GM18520 (cell line): ENCODE measurements at regions not wholly inside any gene's neighbourhood (a gene's known extent, or its start where the extent isn't known, plus 50 kb on each side); places are given as distances from the start of the nearest gene placed in this dataset.

Experiments
- ATAC-seq: cut with Tn5 transposase; IDR thresholded peaks from one replicate; pipeline ENCODE4 v1.9.1; 2021; ENCODE audit not compliant: unreplicated experiment

DNA sequence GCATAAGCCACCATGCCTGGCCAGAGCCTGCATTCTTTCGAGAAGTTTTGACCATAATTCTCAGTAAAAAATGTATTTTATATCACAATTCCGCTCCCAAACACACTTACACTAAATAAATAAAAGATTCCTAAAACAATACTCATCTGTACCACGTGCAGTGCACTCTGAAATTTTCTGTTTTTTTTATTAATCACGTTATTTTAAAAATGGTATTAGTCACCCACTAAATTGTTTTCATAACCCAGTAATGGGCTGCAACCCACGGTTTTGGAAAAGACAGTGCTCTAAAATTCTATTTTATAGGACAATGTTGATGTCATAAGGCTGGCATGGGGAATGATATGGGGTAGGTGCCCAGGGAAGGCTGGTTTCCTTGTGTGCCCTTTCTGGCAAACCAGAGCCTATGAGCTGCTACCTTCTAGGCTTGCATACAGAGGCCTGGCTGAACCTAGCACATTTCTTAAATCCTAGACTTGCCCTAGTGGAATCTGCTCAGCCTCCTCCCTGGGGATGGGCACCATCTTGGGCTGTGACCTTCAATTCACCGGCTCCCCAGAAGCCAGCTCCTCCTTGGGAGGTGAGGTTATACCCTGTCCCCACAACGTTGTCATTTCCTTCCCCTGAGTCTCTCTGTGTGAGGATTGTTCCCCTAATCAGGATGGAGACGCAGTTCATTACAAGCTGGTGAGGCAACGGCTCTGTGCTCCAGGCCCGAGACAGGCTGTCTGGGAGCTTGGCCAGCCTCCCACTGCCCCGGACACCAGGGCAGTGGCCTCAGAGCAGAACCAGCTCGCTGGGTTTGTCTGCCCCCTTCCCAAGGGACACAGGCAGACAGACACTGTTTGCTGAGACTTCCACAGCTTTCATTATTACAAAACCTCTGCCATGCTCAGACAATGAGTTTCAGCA, 116.5 kb upstream of the NAV2 start:
- no peak for ATAC-seq

DNA sequence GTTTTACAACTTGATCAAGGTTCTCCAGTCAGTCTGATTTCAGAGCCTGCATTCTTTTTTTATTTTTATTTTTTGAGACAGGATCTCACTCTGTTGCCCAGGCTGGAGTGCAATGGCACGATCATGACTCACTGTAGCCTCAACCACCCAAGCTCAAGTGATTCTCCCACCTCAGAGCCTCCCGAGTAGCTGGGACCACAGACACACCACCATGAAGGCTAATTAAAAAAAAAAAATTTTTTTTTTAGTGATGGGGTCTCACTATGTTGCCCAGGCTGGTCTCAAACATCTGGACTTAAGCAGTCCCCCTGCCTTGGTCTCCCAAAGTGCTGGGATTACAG, 117.2 kb upstream of the NAV2 start:
- no peak for ATAC-seq

DNA sequence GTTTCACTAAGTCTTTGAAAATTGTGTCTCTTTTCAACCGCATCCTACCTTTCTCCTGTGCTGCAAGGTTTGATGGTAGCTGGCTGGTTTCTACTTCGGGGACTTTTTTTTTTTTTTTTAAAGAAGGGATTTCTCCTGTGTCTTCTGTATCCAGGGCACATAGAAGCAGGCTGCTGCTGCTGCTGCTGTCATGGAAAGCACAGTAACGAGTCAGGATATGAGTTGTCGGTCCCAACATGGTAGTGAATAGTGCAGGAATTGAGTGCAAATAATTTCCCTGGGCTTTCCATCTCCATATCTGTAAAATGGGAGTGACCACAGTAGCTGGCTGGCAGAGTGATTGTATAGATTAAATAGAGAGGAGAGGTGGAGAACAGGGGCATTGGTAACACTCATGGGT, 118.3 kb upstream of the NAV2 start:
- ATAC-seq = no peak

DNA sequence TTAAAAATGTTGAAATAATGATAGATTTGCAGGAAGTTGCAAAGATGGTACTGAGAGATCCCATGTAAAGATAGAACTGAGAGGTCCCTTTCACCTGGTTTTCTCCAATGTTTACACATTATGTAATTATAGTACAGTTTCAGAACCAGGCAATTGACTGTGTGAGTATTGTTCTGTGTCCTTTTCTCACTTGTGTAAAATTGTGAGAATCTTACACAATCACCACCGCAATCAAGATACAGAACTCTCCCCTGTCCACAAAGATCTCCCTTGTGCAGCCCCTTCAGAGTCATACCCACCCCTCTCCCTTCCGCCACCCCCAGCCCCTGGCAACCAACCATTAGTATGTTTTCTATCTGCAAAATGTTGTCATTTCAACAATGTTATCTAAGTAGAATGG, 119.8 kb upstream of the NAV2 start:
- no peak for ATAC-seq

DNA sequence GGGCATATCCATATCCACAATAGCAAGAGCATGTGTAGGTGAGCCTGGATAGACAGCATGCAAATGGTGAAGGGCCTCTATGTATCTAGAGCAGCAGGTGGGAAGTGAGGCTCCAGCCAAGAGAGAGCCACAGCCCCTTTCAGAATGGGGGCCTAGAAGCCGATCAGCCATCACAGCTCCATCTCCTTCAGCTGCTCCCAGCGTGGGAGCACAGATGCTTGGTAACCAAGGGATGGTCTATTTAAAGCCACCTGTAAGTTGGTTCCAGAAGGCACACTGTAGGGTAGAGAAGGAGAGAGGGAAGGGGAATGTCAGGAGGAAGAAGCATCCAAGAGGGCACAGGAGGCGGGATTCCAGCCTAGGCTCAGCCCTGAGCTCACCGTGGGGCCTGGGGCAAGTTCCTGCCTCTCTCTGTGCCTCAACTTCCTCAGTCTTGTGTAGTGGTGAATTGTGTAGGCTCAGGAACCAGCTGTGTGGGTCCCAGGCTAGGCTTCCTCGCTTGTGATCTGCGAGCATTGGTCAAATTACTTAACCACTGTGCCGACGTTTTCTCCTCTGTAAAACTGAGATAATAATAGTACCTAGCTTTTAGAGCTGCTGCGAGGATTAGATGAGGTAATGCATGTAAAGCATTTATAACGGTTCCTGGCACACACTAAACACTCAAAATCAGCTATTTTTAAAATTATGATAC, 122.9 kb upstream of the NAV2 start:
- no peak for ATAC-seq

DNA sequence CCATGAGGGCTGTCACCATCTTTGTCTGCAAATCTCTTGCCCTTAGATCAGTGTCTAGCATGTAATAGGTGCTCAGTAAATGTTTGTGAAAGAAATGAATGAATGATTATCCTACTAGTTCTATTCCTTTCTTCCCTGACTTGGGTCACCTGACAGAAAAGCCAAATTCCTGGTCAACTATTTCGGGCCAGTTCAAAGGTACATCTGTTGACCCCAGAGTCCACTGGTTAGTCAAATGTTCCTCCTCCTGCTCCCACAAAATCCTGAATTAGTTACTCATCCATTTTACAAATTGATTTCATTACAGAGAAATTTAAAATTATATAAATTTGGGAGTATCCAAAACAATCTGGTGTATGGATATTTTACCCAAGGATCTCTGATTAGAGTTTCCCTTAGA, 124.7 kb upstream of the NAV2 start:
- no peak for ATAC-seq

DNA sequence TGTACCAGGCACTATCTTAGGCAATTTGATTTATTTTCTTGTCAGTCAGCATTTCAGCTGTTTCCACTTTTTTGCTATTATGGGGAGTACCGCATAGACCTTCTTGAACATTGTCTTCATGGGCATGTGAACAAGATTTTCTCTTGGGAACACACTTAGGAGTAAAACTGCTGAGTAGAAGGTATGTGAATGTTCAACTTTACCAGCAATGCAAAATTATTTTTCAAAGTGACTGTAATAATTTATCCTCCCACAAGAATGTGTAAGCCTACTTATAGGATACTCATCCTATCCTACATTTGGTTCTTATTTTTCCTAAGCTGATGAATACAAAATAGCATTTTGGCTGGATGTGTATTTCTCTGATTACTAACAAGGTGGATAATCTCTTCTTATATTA, 132.0 kb upstream of the NAV2 start:
- ATAC-seq = no peak

DNA sequence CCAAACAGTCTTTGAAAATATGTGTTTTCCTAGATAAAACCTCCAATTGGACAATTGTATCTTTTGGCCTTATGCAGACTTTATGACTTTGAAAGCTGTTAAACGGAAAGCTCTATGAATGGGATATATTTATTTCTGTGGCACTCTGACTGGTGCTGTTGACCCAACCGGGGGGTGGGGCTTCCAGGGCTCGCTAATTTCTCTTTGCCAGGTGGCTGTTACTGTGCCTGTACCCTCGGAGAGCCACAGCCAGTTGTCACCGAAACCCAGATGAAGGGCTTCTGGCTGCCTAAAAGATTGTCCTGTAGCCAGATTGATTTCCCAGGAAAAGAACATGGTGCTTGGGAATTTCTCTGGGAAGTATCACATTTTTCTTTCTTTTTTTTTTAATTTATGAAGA, 132.7 kb upstream of the NAV2 start:
- no peak for ATAC-seq

DNA sequence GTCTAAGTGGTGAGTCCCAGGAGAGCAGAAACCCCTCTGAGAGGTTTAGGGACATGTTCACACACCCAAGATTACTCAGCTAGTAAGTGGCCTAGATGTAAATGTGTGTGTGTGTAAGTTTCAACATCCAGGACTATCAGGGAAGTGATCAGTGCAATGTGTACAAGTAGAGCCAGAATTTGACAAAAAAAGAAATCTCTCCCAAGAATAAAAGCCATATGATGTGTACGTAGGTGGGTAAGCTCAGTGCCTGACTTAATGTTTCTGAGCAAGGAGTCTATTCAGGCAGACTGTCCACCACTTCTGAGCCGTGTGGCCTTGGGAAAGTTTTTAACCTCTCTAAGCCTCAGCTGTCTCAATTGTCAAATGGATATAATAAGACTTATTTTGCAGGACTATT, 133.8 kb upstream of the NAV2 start:
- ATAC-seq = no peak

DNA sequence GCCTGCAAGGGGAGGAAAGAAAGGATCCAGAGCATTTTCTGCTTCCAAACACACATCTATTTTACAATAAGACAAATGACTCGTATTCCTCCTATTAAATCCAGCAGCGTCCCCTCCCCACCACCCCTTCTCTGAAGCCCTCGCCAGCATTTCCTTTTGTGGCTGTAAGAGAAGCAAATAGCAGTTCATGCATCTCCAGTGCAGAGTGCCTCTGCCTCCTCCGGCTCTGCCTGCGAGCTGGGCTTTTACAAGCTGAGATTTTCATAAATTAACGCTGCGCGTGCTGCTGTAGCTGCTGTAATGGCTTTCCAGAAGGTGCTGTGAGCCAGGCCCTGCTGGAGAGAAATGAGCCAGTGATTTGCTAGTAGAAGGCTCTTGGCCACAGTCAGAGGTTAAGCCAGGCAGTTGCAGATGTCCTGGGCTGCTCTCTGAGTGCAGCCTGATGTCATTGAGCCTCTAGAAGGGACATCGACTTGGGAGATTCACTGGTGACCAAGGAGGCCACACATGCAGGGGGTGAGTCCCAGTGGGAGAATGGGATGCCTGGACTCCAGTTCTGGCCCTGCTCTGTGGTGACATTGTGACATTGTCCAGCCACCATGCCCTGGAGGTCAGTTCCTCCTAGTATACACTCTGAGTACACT, 134.5 kb upstream of the NAV2 start:
- no peak for ATAC-seq

DNA sequence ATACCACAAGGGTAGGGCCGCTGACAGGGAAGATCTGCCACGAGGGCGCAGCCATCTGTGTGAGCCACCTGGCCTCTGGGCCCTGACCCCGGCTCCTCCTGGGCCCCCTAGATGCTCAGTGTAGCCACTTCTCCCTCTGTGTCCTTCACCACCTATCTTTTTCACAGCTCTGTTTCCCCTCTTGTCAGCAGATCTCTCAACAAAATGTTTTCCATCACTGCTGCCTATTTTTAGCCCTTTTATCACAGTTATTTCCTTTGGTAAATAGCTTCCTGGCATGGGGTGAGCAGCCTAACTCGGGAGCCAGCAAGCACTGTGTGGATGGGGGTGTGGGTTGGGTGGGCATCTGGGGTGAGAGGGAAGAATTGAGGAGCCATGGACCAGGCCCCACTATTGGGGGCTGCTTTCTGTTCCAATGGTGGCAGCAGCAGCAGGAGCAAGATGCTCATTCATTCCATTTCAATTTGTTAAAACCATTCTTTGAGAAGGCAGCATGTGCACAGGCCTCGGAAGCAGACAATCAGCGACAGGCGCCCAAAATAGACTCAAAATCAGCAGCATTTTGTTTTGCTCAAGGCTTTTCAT, 135.2 kb upstream of the NAV2 start:
- ATAC-seq = no peak

DNA sequence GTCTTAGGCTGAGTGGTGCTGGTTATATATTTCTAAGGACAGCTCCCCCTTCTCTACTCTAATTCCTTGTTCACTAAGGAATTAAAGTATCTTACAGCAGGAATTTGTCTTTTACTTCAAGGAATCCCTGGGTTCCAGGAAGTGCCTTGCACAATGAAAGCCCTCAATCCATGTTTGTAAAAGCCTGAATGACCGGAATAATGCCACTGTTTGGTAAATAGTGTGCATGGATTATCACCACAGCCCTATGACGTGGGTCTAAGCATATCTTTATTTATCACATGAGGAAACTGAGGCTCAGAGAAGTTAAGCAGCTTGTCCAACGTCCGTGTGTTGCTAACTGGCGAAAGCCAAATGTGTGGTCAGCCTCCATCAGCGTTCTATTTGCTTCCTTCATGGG, 135.7 kb upstream of the NAV2 start:
- no peak for ATAC-seq

DNA sequence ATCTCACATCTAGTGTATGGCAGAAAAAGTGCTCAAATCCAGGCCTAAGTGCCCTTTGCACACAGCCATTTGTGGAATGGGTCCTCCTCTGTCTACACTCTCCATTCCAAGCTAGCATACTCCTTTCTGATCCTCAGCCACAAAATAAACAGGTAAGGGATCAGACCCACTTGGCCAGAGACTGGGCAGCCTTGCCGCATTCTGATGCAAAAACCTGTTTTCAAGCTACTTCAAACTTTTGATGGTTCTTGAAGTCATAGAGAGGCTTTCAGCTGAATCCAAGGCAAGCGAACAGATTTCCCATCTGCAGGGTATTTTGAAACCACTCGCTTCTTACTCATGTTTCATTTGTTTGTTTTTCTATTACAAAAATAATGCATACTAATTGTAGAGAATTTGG, 136.6 kb upstream of the NAV2 start:
- ATAC-seq = no peak

DNA sequence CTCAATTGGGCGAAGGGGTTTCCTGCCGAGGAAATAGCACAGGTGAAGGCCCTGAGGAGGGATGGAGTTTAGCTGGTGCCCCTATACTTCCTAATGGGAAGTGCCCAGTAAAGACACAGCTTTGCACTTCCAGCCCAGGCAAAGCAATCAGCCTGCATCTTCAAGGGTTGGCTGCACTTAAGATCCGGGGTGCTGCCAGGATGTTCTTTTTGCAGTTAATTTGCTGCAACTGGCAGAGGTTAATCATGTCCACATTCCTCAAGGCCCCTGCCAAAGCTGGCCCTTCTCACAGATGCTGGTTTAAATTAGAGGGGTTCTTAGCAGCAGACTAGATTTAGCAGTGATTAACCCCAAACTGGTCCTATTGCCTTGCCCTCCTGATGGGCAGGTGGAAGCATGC, 137.7 kb upstream of the NAV2 start:
- no peak for ATAC-seq

DNA sequence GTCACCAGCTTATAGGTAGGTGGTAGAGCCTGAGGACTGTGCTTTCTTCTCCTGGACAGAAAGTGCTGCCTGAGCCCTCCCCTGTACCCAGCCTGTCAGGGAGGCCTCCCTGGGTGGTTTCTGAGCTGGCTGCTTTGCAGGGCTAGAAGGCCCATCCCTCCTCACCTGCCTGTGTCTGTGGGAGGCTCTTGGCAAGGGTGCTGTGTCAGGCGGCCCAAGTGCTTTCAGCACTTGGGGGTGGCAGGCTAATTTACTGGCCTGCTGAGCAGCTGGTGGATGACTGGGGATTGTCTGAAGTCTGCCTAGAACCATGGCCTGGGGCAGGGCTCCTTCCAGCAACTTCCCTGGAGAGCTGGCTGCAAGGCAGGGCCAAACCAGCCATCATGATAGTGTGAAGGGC, 139.0 kb upstream of the NAV2 start:
- ATAC-seq = no peak

DNA sequence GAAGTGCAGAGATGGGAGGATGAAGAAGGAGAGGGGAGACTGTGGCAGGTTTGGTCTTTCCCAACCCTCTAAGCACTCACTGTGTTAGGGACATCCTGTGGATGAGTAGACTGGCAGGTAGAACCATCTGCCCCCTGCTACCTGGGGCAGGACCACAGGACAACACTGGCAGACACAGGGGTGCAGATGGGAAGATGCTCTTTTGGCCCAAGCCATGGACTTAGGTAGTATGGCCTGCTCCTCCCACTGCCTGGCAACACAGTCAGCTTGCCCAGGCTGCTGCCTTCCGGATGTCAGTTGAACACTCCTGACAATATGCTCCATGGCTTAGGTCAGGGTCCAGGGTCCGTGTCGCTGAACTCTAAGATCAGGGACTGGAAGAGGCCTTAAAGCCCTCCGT, 140.7 kb upstream of the NAV2 start:
- no peak for ATAC-seq

DNA sequence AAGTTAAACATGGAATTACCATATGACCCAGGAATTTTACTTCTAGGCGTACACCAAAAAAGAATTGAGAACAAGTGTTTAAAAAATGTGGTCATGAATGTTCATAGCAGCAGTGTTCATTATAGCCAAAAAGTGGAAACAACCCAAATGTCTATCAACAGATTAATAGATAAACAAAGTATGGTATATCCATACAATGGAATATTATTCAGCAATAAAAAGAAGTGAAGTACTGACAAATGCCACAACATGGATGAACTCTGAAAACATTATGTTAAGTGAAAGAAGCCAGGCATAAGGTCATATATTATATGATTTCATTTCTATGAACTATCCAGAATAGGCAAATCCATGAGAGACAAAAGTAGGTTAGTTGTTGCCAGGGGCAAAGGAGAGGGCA, 141.7 kb upstream of the NAV2 start:
- no peak for ATAC-seq

DNA sequence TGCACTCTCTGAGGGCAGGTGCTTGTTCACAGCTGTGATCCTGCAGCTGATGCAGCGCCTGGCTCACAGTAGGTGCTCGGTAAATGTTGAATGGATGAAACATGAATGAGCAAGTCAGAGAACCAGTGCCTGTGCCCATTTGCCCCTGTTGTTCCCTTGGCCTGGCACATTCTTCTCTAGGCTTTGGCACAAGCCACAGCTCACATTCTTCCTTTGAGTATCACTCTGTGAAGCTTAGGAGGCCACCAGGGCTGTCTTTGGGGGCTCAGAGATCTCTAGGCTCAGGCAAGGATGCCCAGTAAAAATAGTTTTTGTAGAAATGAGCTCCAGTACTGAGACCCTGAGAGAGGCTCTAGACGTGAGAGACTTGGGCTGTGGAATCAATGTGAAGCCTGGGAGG, 144.6 kb upstream of the NAV2 start:
- no peak for ATAC-seq

DNA sequence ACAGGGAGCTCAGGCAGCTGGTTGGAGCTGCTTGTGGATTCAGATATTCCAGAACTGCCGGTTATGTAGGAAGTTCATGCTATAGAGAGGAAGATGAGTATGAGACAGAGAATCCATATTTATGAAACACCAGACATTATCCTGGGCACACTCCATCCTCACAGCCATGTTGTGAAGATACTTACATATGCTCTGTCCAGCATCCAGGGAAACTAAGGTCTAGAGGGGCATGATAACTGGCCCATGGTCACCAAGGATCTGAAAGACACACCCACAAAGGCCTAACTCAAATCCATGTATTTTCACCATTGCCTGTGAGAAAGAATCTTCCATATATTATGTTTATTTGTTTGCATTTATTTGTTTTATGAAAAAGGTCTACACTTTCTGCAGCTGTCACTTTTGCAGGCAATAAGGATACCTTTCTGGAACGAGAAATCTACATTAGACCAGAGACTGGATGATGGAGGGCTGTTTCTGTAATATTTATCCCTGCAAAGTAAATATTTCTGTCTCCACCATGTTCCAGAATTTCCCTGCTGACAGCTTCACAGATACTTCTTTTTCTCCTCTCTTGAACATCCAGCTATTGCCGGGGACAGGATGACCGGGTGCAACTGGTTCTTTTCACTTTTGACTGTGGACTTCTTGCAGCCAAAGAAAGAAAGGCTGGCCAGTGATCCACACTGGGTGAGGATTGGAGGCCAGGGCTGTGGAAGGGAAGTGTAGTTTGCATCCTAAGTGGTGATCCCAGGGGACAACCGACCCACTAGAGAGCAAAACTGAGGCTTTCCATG, 145.9 kb upstream of the NAV2 start:
- no peak for ATAC-seq

DNA sequence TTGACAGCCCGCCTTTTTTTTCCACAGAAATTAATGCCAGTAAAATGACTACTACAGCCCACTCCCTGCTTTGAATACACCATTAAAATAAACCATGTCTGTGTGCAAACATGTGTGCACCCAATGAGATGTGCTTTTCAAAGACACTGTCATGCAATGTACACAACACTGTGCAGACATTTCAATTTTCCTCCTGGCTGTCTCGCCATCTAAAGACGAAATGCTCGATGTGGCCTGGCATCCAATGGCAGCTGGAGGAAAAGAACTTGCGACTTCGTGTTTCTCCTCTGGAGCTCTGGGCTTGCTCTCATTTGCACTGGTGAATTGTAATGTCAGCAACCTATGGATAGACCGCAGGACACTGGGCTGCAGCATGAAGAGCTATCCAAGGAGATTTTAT, 147.0 kb upstream of the NAV2 start:
- no peak for ATAC-seq

DNA sequence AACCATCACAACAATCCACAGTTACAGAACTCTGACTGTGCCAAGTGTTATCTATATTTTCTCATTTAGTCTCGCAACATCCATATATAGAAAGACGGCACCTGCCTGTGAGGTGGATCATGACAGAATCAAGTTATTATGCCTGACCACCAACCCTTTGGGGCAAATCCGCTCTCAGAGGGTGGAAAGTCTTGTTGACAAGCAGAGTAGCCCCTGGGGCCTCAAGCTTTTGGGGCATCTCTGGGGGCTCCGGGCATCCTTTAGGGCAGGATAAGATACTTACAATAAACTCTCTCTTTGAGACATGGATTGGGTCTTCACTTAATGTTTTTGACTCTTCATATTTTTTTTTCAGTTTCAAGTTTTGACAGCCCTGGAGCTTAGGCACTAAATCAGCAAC, 150.5 kb upstream of the NAV2 start:
- no peak for ATAC-seq
